ENCODE measurements at regions not wholly inside any gene's neighbourhood (a gene's known extent, or its start where the extent isn't known, plus 50 kb on each side); places are given as distances from the start of the nearest gene placed in this dataset.

DNA sequence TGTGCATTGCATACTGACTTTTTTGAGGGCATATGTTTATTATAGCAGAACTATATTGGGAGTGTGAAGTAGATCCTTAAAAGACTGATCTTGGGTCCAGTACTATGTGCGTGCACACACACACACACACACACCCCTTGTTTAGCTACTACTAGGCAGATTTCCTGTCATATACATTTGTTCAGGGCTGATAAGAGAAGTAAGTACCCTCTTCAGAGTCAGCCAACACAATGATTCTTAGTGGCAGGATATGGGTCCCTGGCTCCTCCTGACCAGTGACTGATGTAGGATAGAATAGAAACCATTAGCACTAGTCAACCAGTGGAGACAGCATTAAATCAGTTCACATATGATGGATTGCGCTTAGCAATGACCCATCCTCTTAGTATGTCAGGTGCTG is 76.2 kb upstream of the MIER3 start:
- TF ChIP-seq, protein P1, sequence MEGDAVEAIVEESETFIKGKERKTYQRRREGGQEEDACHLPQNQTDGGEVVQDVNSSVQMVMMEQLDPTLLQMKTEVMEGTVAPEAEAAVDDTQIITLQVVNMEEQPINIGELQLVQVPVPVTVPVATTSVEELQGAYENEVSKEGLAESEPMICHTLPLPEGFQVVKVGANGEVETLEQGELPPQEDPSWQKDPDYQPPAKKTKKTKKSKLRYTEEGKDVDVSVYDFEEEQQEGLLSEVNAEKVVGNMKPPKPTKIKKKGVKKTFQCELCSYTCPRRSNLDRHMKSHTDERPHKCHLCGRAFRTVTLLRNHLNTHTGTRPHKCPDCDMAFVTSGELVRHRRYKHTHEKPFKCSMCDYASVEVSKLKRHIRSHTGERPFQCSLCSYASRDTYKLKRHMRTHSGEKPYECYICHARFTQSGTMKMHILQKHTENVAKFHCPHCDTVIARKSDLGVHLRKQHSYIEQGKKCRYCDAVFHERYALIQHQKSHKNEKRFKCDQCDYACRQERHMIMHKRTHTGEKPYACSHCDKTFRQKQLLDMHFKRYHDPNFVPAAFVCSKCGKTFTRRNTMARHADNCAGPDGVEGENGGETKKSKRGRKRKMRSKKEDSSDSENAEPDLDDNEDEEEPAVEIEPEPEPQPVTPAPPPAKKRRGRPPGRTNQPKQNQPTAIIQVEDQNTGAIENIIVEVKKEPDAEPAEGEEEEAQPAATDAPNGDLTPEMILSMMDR (IDR thresholded peaks at IDR 0.05; ENCODE audit: low read depth, low read length): no peak
- TF ChIP-seq, protein P2, sequence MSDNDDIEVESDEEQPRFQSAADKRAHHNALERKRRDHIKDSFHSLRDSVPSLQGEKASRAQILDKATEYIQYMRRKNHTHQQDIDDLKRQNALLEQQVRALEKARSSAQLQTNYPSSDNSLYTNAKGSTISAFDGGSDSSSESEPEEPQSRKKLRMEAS (IDR thresholded peaks at IDR 0.05; ENCODE audit: low read depth, low read length): no peak
- no peak for TF ChIP-seq POLR2A (IDR thresholded peaks at IDR 0.05; ENCODE audit: extremely low read depth, insufficient read length)
